NT2/D1 (cell line): ENCODE measurements at regions not wholly inside any gene's neighbourhood (a gene's known extent, or its start where the extent isn't known, plus 50 kb on each side); places are given as distances from the start of the nearest gene placed in this dataset.

Source experiments
- SUZ12 ChIP-seq: IDR thresholded peaks from 2 replicates; pipeline ENCODE4 v1.6.1; 2011; ENCODE audit not compliant: insufficient read length, insufficient read depth; ENCODE audit errors: extremely low read depth
- ZNF274 ChIP-seq: IDR thresholded peaks from 2 replicates; pipeline ENCODE4 v1.6.1; 2011; ENCODE audit warnings: mild to moderate bottlenecking, low read depth, low read length

- TF ChIP-seq ZNF274: no peak
- no peak for TF ChIP-seq SUZ12
Measured at GRCh38 chr14:46279327-46279726, 372.3 kb downstream of the RPL10L start.
